GM18907 (cell line): ENCODE measurements at regions not wholly inside any gene's neighbourhood (a gene's known extent, or its start where the extent isn't known, plus 50 kb on each side); places are given as distances from the start of the nearest gene placed in this dataset.

Experiments used
- ATAC-seq: cut with Tn5 transposase; IDR thresholded peaks from one replicate; pipeline ENCODE4 v1.9.1; 2021; ENCODE audit warnings: mild to moderate bottlenecking, moderate library complexity; ENCODE audit not compliant: unreplicated experiment

GRCh38 chr4:43918377-43918776, 530.2 kb downstream of the KCTD8 start:
- no peak for ATAC-seq

- ATAC-seq = no peak
Observed at GRCh38 chr4:43932448-43932847, 516.2 kb downstream of the KCTD8 start.

GRCh38 chr4:43943998-43944397, 504.6 kb downstream of the KCTD8 start:
- no peak for ATAC-seq

- no peak for ATAC-seq
Observed at GRCh38 chr4:43959976-43960375, 488.6 kb downstream of the KCTD8 start.

GRCh38 chr4:43968011-43968410, 480.6 kb downstream of the KCTD8 start:
- no peak for ATAC-seq

- ATAC-seq = no peak
Observed at GRCh38 chr4:43983610-43984009, 465.0 kb downstream of the KCTD8 start.

- no peak for ATAC-seq
Observed at GRCh38 chr4:43987331-43987944, 461.2 kb downstream of the KCTD8 start.

- no peak for ATAC-seq
Observed at GRCh38 chr4:43990551-43990950, 458.1 kb downstream of the KCTD8 start.

GRCh38 chr4:43990963-43991362, 457.6 kb downstream of the KCTD8 start:
- no peak for ATAC-seq

- no peak for ATAC-seq
Observed at GRCh38 chr4:43992552-43992951, 456.1 kb downstream of the KCTD8 start.

GRCh38 chr4:43993196-43993902, 455.3 kb downstream of the KCTD8 start:
- no peak for ATAC-seq

GRCh38 chr4:43999669-44000068, 448.9 kb downstream of the KCTD8 start:
- no peak for ATAC-seq

GRCh38 chr4:44002368-44002767, 446.2 kb downstream of the KCTD8 start:
- ATAC-seq = no peak

GRCh38 chr4:44016570-44017421, 431.8 kb downstream of the KCTD8 start:
- ATAC-seq = no peak

- ATAC-seq = no peak
Observed at GRCh38 chr4:44017422-44017739, 431.2 kb downstream of the KCTD8 start.

- no peak for ATAC-seq
Observed at GRCh38 chr4:44019721-44020120, 428.9 kb downstream of the KCTD8 start.

GRCh38 chr4:44025376-44026020, 423.1 kb downstream of the KCTD8 start:
- ATAC-seq = no peak

GRCh38 chr4:44038811-44039210, 409.8 kb downstream of the KCTD8 start:
- ATAC-seq = no peak

- ATAC-seq = no peak
Observed at GRCh38 chr4:44046491-44046890, 402.1 kb downstream of the KCTD8 start.

GRCh38 chr4:44056721-44057151, 391.9 kb downstream of the KCTD8 start:
- ATAC-seq = no peak

- ATAC-seq = no peak
Observed at GRCh38 chr4:44070843-44071242, 377.8 kb downstream of the KCTD8 start.
